HG02981 (cell line): ENCODE measurements at regions not wholly inside any gene's neighbourhood (a gene's known extent, or its start where the extent isn't known, plus 50 kb on each side); places are given as distances from the start of the nearest gene placed in this dataset.

Source experiments
- ATAC-seq: cut with Tn5 transposase; IDR thresholded peaks from one replicate; pipeline ENCODE4 v1.9.1; 2021; ENCODE audit warnings: mild to moderate bottlenecking, moderate library complexity; ENCODE audit not compliant: unreplicated experiment

DNA sequence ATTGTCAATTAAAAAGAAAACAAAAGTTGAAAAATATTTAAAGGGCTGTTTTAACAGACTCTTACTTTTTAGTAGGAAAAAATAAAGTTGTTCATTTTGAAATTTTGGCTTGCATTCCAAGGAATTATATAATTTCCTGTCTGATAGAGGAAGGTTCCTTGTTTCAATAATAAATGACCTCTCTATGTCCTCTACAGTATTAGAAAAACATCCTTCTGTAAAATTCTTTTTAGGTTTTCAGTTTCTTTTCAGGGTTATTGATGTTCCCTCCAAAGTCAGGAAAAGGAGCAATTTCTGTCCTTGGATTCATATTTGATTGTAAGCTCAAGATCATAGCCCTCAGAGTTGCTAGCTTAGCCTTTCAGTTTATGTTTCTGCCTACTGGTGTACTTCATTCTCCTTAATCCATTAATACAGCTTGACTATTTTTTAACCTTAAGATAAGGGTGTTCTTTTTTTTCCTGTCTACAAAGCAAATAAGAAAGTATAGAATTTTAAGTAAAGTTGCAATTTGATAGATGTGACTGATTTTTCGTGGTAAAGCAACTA lies 125.2 kb upstream of the COL3A1 start:
- ATAC-seq, result no peak

- no peak for ATAC-seq
Measured at GRCh38 chr2:188850786-188851185, 123.4 kb upstream of the COL3A1 start.

DNA sequence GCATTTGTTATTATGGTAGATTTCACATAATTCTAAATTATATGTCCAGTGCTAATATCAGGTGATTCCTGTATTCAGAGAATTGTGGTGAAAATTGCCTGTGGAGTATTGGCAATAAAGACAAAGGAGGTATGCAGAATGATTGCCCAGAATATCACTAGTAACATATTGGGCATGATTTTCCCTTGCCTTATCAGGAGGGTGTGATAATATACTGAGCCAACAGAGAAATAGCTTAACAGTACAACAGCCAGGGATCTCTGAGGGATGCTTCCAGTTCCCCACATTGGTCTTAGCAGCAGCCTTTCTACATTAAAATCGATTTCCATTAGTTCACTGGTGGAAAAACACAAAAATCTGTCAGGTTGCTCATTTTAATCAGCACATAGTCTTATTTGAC lies 122.9 kb upstream of the COL3A1 start:
- ATAC-seq, result no peak

GRCh38 chr2:188851826-188852225 lies 122.3 kb upstream of the COL3A1 start:
- no peak for ATAC-seq

DNA sequence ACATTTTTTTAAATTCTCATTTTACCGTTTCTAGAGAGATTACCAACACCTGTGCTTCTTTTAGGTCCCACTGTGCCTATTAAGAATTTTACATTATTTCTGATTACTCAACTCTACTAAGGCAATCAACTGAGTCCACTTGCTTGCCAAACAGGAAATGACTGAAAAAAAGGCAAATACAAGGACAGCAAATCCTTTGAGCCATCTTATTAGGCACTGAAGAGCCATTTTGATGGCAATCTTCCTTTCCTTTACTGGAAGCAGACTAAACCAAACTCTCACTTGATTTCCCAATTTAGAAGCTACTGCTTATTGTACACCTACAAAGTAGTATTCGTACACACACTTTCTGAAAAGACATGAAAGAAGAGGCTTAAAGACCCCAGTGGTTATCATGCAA lies 121.4 kb upstream of the COL3A1 start:
- ATAC-seq, result no peak

DNA sequence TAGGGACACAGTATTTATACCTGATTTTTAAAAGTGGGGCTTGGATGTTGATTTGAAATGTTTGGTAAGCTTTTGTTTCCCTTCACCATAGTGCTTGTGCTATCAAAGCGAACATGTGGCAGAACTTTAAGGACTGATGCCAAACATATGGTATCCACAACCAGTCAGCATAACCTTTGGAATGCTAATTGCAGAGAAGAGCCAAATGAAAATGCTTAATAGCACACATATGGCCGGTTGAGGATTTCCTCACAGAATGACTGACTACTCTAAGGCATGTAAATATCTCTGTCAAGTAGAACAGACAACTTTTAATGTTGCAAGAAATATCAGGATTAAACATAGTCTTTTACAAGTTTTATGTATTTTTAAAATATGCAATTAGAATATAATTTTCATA lies 120.9 kb upstream of the COL3A1 start:
- no peak for ATAC-seq

DNA sequence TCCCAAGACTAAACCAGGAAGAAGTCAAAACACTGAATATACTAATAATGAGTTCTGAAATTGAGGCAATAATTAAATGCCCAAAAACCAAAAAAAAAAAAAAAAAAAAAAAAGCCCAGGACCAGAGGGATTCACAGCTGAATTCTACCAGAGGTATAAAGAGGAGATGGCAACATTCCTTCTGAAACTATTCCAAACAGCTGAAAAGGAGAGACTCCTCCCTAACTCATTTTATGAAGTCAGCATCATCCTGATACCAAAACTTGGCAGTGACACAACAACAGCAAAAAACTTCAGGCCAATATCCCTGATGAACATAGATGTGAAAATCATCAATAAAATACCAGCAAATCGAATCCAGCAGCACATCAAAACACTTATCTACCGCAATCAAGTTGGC lies 108.5 kb upstream of the COL3A1 start:
- no peak for ATAC-seq

GRCh38 chr2:188869550-188869949 lies 104.6 kb upstream of the COL3A1 start:
- ATAC-seq, result no peak

GRCh38 chr2:188870289-188870688 lies 103.9 kb upstream of the COL3A1 start:
- ATAC-seq, result peak; percentile 68

DNA sequence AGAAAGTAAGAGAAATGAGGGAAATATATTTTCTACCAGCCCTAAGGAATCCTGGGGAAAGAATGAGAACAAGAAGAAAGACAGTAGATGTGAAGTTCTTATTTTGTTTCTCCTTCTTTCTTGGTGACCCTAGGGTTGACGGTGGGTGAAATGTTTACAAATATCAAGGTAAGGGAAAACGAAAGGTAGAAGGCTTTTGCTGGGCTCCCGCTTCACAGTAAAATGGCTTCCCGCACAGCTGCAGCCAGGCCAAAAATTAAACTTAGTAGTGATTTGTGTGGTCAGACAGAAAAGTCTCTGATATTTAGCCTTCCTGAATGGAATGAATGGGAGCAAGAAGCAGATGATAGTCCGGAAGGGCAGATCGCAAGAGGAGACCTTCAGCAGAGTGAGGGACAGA lies 99.1 kb upstream of the COL3A1 start:
- ATAC-seq, result no peak

DNA sequence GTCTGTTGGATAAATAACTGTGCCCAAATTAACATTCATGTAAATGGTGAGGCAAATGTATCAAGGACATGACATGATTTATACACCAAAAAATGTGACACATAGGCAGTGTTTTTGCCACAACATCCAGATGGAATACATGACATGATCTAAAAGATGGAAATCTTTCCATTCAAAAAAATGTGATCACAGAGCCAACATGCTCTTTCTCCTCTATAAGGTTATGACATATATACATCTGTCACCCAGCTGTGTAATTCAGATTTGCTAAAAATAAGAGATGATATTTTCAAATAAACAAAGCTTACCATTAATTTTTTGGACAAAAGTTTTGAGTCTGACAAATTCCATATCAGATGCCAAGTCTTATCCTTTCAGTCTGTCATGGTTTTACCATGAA lies 95.5 kb upstream of the COL3A1 start:
- no peak for ATAC-seq

DNA sequence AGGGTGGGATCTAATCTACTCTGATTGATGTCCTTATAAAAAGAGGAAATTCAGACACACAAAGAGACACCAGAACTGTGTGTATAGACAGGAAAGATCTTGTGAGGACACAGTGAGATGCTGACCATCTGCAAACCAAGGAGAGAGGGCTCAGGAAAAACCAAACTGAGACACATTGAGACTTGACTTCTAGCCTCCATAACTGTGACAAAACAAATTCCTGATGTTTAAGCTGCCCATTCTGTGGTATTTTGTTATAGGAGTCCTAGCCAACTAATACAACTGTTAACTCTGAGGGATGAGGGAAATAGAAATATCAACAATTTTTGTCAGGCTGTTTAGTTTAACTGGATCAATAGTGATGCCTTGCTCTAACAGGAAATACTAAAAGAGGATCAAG lies 93.4 kb upstream of the COL3A1 start:
- no peak for ATAC-seq

DNA sequence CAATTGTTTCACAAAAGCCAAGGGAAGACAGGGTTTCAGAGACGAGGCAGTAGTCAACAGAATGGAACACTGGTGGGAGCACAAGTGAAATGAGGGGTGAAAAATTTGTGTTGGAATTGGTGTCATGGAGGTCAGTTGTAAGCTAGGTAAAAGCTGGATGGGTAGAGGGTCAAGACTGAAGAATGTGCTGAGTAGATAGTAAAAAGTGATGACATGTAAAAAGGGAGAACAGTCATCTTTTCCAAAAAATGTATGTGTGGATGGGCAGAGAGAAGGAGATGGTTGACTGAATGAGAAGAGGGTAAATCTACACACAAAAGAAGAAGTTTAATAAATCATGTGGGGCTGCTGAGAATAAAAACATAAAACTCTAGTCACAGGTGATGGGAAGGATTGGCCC lies 92.7 kb upstream of the COL3A1 start:
- ATAC-seq, result no peak

GRCh38 chr2:188884046-188884445 lies 90.1 kb upstream of the COL3A1 start:
- ATAC-seq, result no peak

DNA sequence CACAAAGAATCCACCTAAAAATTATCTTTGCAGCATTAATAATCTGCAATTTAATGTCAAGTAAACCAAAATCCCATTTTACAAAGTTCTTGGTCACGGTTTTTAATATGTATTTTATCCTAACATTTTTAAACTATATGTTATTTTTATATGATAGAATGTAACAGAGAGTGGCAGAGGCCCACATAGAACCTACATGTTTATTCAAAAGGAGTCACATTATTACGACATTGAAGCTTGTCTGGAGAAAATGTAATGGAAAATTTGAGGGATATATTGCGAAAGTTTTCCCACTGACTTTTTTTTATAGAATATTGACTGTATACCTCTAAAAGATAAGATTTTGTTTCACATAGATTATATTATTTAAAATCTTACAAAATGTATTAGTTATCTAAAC lies 89.7 kb upstream of the COL3A1 start:
- no peak for ATAC-seq

GRCh38 chr2:188889187-188889586 lies 85.0 kb upstream of the COL3A1 start:
- ATAC-seq, result no peak

DNA sequence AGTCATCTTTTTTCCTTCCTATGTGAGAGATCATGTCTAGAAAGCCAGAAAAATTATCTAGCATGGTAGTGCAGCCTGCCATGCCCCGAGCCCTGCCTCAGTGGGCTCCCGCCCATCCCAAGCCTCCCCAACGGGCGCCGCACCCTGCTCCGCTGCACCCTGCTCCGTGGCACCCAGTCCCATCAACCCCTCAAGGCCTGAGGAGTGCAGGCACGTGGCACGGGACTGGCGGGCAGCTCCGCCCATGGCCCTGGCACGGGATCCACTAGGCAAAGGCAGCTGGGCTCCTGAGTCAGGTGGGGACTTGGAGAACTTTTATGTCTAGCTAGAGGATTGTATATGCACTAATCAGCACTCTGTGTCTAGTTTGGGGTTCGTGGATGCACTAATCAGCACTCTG lies 83.4 kb upstream of the COL3A1 start:
- no peak for ATAC-seq

GRCh38 chr2:188892636-188893035 lies 81.5 kb upstream of the COL3A1 start:
- ATAC-seq, result no peak

DNA sequence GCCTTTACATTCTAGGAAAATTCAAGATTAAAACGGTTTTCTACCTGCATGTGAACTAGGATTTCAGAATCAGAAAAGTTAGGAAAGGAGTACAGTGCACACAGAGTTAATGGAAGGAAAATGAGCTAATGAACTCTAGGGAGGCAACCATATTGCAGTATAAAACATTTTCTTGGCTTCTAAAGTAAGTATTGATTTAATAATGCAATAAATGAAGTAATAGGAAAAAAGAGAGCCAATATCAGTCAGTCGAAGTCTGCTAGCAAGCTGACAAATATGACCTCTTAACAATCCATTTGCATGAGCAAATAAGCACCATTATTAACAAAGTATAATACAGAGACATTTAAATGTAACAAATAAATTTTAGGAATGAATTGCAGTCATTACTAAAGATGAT lies 80.2 kb upstream of the COL3A1 start:
- no peak for ATAC-seq

- ATAC-seq, result no peak
Measured at GRCh38 chr2:188894979-188895378, 79.2 kb upstream of the COL3A1 start.

GRCh38 chr2:188897096-188897495 lies 77.1 kb upstream of the COL3A1 start:
- no peak for ATAC-seq

DNA sequence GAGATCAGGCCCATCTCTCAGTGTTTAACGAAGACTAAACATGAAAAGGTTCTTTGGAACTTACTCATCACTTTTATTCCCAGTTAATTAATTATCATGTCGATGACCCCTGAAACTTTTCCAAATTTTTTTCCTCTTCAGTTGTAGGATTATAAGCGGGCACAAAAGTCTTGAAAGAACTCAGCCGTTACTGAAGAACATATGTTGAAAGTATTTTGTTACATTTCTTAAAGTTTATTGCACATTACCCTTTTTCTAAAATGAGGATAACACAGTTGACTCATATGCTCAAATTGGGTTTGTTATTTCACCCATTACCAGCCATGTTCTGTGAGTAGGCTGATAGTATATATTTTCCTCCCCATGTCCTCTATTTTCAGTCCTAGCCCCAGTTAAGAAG lies 75.9 kb upstream of the COL3A1 start:
- no peak for ATAC-seq

- ATAC-seq, result no peak
Measured at GRCh38 chr2:188902901-188903491, 71.2 kb upstream of the COL3A1 start.
